SK-N-MC (cell line): ENCODE measurements at regions not wholly inside any gene's neighbourhood (a gene's known extent, or its start where the extent isn't known, plus 50 kb on each side); places are given as distances from the start of the nearest gene placed in this dataset.

Experiments
- DNase-seq: peaks from one replicate; pipeline ENCODE4 v3.0.0-alpha.2; 2011; ENCODE audit warnings: low read depth, low spot score
- H3K27ac ChIP-seq: fragments of 200-600 bp; sonication (generic); 2 replicates; pipeline ENCODE4 v1.5.1; 2016; ENCODE audit warnings: mixed run types
- H3K36me3 ChIP-seq: fragments of 200-600 bp; sonication (generic); 2 replicates; pipeline ENCODE4 v1.6.1; 2017; ENCODE audit warnings: antibody characterized with exemption, low read length, mixed read lengths; ENCODE audit not compliant: insufficient read depth
- H3K4me3 ChIP-seq: fragments of 200-600 bp; sonication (generic); 2 replicates; pipeline ENCODE4 v1.5.1; 2016
- H3K9ac ChIP-seq: fragments of 200-600 bp; sonication (generic); 2 replicates; pipeline ENCODE4 v1.8.0; 2017; ENCODE audit warnings: mixed run types, mixed read lengths; ENCODE audit not compliant: insufficient read length
- H3K9me3 ChIP-seq: fragments of 200-600 bp; sonication (generic); 2 replicates; pipeline ENCODE4 v1.6.1; 2017; ENCODE audit warnings: low read depth, mild to moderate bottlenecking, antibody characterized with exemption, low read length, moderate library complexity, mixed read lengths
- EZH2 ChIP-seq: fragments of 200-600 bp; sonication (generic); IDR thresholded peaks from one replicate; pipeline ENCODE4 v1.6.1; 2017; ENCODE audit warnings: antibody characterized with exemption
- FOXP2 ChIP-seq: optimal IDR thresholded peaks from 2 replicates; pipeline ENCODE3; 2011; ENCODE audit warnings: mild to moderate bottlenecking, moderate library complexity; ENCODE audit not compliant: insufficient read depth; ENCODE audit errors: extremely low read length, control extremely low read depth
- POLR2AphosphoS5 ChIP-seq: IDR thresholded peaks from 2 replicates; pipeline ENCODE4 v1.6.1; 2012; ENCODE audit warnings: mild to moderate bottlenecking, low read depth, low read length, borderline replicate concordance

- no peak for DNase-seq
- H3K36me3 ChIP-seq, result no peaks in the 10 kb centered on the region
- no peak for TF ChIP-seq FOXP2
- TF ChIP-seq EZH2, result no peak
- no peak for TF ChIP-seq POLR2AphosphoS5
- H3K9ac ChIP-seq, result no peak overlapping the region
- no peak overlapping the region for H3K27ac ChIP-seq
- no peak overlapping the region for H3K4me3 ChIP-seq
- no peaks in the 10 kb centered on the region for H3K9me3 ChIP-seq
Measured at GRCh38 chr7:19235680-19236079, 90.5 kb upstream of the FERD3L start.

- H3K4me3 ChIP-seq, result no peak overlapping the region
- no peak for DNase-seq
- no peaks in the 10 kb centered on the region for H3K9me3 ChIP-seq
- no peak overlapping the region for H3K27ac ChIP-seq
- TF ChIP-seq POLR2AphosphoS5 (no peak), FOXP2 (no peak), EZH2 (no peak)
- H3K36me3 ChIP-seq, result no peaks in the 10 kb centered on the region
- no peak overlapping the region for H3K9ac ChIP-seq
Measured at GRCh38 chr7:19224951-19225350, 79.7 kb upstream of the FERD3L start.

- TF ChIP-seq POLR2AphosphoS5 (no peak), EZH2 (no peak), FOXP2 (no peak)
- no peak overlapping the region for H3K27ac ChIP-seq
- no peak overlapping the region for H3K9ac ChIP-seq
- DNase-seq, result no peak
- H3K4me3 ChIP-seq, result no peak overlapping the region
- peaks cover 3% of the 10 kb centered on the region; the same call in 1 of the 2 replicates for H3K9me3 ChIP-seq
- no peaks in the 10 kb centered on the region for H3K36me3 ChIP-seq
Measured at GRCh38 chr7:19215412-19215811, 70.2 kb upstream of the FERD3L start.

GRCh38 chr7:19213746-19214145 is 68.5 kb upstream of the FERD3L start:
- Histone ChIP-seq H3K9ac (no peak overlapping the region), H3K27ac (no peak overlapping the region), H3K36me3 (no peaks in the 10 kb centered on the region), H3K4me3 (no peak overlapping the region), H3K9me3 (peaks cover 3% of the 10 kb centered on the region; the same call in 1 of the 2 replicates)
- TF ChIP-seq EZH2 (no peak), POLR2AphosphoS5 (no peak), FOXP2 (no peak)
- no peak for DNase-seq

GRCh38 chr7:19210893-19211413 is 65.7 kb upstream of the FERD3L start:
- Histone ChIP-seq H3K36me3 (no peaks in the 10 kb centered on the region), H3K4me3 (no peak overlapping the region), H3K27ac (no peak overlapping the region)

GRCh38 chr7:19209166-19209696 is 64.0 kb upstream of the FERD3L start:
- H3K9me3 ChIP-seq, result peaks cover 3% of the 10 kb centered on the region; the same call in 1 of the 2 replicates
- TF ChIP-seq EZH2 (no peak), FOXP2 (no peak), POLR2AphosphoS5 (no peak)
- no peaks in the 10 kb centered on the region for H3K36me3 ChIP-seq

More at GRCh38 chr7:19210893-19211413, 65.7 kb upstream of the FERD3L start:
- Histone ChIP-seq H3K9ac (no peak overlapping the region), H3K9me3 (peaks cover 3% of the 10 kb centered on the region; the same call in 1 of the 2 replicates)
- no peak for TF ChIP-seq FOXP2
- TF ChIP-seq EZH2, result no peak
- no peak for TF ChIP-seq POLR2AphosphoS5
- DNase-seq, result no peak

GRCh38 chr7:19206721-19207120 is 61.5 kb upstream of the FERD3L start:
- no peak overlapping the region for H3K27ac ChIP-seq
- H3K36me3 ChIP-seq, result no peaks in the 10 kb centered on the region
- TF ChIP-seq POLR2AphosphoS5, result no peak
- no peak for TF ChIP-seq EZH2
- TF ChIP-seq FOXP2, result no peak
- H3K4me3 ChIP-seq, result no peak overlapping the region
- H3K9ac ChIP-seq, result no peak overlapping the region
- H3K9me3 ChIP-seq, result no peaks in the 10 kb centered on the region
- no peak for DNase-seq

More at GRCh38 chr7:19209166-19209696, 64.0 kb upstream of the FERD3L start:
- DNase-seq, result no peak
- no peak overlapping the region for H3K4me3 ChIP-seq
- H3K27ac ChIP-seq, result no peak overlapping the region
- H3K9ac ChIP-seq, result no peak overlapping the region

- H3K9ac ChIP-seq, result no peak overlapping the region
- H3K4me3 ChIP-seq, result no peak overlapping the region
- no peaks in the 10 kb centered on the region for H3K9me3 ChIP-seq
- no peaks in the 10 kb centered on the region for H3K36me3 ChIP-seq
- DNase-seq, result no peak
- TF ChIP-seq POLR2AphosphoS5 (no peak), FOXP2 (no peak), EZH2 (no peak)
- H3K27ac ChIP-seq, result no peak overlapping the region
Measured at GRCh38 chr7:19203686-19204085, 58.5 kb upstream of the FERD3L start.

GRCh38 chr7:19202599-19202998 is 57.4 kb upstream of the FERD3L start:
- no peaks in the 10 kb centered on the region for H3K9me3 ChIP-seq
- H3K36me3 ChIP-seq, result no peaks in the 10 kb centered on the region
- no peak for DNase-seq
- TF ChIP-seq EZH2 (no peak), FOXP2 (no peak), POLR2AphosphoS5 (no peak)
- H3K4me3 ChIP-seq, result no peak overlapping the region
- H3K9ac ChIP-seq, result no peak overlapping the region
- H3K27ac ChIP-seq, result no peak overlapping the region
